ENCODE measurements at regions not wholly inside any gene's neighbourhood (a gene's known extent, or its start where the extent isn't known, plus 50 kb on each side); places are given as distances from the start of the nearest gene placed in this dataset.

DNA sequence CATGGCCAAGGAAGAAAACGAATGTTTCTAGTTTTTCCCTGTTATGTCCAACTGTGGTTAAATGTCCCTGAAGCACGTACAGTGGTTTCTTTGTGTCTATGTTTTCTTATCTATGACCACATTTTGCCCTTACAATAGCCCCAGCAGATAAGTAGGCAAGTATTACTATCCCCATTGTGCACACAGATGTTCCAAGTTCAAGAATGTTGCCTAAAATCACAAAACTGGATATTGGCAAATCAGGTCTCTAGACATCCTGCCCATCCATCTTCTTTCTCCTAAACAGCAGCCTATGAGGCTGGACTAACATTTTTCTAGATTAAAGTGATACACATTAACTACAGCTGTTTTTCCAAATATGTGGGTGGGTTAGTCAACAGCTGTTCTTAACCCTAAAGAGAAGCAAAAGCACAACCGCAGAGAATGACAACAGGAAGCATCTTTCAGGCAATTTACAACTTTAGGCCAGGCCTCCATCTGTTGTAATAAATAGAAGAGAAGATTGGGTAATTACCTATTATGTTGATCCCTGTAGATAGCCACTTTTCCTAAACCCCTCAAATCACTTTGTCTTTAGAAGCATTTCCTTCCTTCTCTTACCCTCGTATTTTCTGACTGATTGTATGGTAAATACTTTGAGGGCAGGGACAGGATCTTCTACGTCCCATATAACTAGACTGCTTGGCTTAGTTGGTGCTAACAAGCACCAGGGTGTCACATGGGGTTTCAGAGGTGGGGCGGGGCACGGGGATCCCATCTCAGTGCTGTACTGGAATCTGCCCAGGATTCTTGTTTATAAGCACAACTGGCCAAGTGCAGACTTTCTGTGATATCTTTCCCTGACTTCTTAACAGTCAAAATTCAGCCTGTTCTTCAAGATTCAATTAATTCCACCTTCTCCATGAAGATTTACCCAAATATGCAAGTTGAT, 132.1 kb upstream of the SETBP1 start:
- Histone ChIP-seq H3K27ac (ENCODE audit: low read length) (no peak overlapping the region), H3K27me3 (ENCODE audit: control insufficient read depth, insufficient read depth, low read length) (no peaks in the 10 kb centered on the region), H3K36me3 (ENCODE audit: control insufficient read depth, insufficient read depth, low read length) (no peaks in the 10 kb centered on the region), H3K4me1 (ENCODE audit: control insufficient read depth, insufficient read depth, low read length) (0 out of 2 replicates have a peak, but pooled peaks cover 1% of the 10 kb centered on the region), H3K9me3 (ENCODE audit: control insufficient read depth, insufficient read depth, low read length) (no peaks in the 10 kb centered on the region), H3K4me3 (ENCODE audit: low read length) (no peak overlapping the region)
- DNase-seq (ENCODE audit: low read depth, low spot score) = no peak
- WGBS (ENCODE audit: insufficient coverage, insufficient read length) = no CpG with 5 or more reads among the region's 7 CpGs

DNA sequence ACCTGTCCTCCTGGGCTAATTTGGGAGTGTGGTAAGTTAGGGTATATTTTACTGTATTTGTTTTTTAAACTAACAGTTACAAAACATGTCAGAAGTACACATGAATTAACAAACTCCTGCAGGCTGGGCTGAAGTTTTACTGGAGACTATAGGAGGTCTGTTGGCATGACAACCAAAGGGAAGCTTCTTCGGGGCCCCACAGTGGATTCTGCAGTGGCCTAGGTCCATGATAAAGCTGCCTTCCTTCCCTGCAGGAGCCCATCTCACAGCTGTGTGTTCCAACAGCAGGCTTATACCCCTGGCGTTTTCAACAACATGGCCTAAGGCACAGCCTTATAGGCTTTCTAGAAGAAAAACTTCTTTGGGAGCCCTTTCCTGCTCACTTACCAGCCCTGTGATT, 128.0 kb upstream of the SETBP1 start:
- Histone ChIP-seq H3K27ac (ENCODE audit: low read length) (no peak overlapping the region), H3K36me3 (ENCODE audit: control insufficient read depth, insufficient read depth, low read length) (no peaks in the 10 kb centered on the region), H3K4me1 (ENCODE audit: control insufficient read depth, insufficient read depth, low read length) (peaks cover 3% of the 10 kb centered on the region; the same call in 1 of the 2 replicates), H3K27me3 (ENCODE audit: control insufficient read depth, insufficient read depth, low read length) (no peaks in the 10 kb centered on the region), H3K9me3 (ENCODE audit: control insufficient read depth, insufficient read depth, low read length) (no peaks in the 10 kb centered on the region), H3K4me3 (ENCODE audit: low read length) (no peak overlapping the region)
- no CpG with 5 or more reads among the region's 2 CpGs for WGBS (ENCODE audit: insufficient coverage, insufficient read length)
- DNase-seq (ENCODE audit: low read depth, low spot score) = peak; percentile 9

DNA sequence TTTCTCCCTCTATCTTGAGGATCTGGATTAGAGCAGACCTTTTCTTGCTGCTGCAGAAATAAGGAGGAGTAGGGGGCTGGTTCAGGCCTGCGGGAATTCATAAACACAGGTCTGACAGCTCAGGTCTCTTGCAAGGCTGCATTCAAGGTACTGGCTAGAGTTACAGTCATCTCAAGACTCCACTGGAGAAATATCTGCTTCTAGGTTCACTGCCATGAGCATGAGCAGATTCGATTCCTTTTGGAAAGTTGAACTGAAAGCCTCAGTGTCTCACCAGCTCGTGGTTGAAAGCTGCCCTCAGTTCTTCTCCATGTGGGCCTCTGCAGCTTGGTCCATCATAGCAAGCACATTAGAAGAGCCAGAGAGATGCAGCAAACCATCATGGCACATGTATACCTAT, 124.4 kb upstream of the SETBP1 start:
- H3K4me3 ChIP-seq (ENCODE audit: low read length) = no peak overlapping the region
- H3K4me1 ChIP-seq (ENCODE audit: control insufficient read depth, insufficient read depth, low read length) = peaks cover 3% of the 10 kb centered on the region; the same call in 1 of the 2 replicates
- no peak overlapping the region for H3K27ac ChIP-seq (ENCODE audit: low read length)
- no peaks in the 10 kb centered on the region for H3K27me3 ChIP-seq (ENCODE audit: control insufficient read depth, insufficient read depth, low read length)
- no CpG with 5 or more reads among the region's 3 CpGs for WGBS (ENCODE audit: insufficient coverage, insufficient read length)
- no peaks in the 10 kb centered on the region for H3K36me3 ChIP-seq (ENCODE audit: control insufficient read depth, insufficient read depth, low read length)
- DNase-seq (ENCODE audit: low read depth, low spot score) = no peak
- no peaks in the 10 kb centered on the region for H3K9me3 ChIP-seq (ENCODE audit: control insufficient read depth, insufficient read depth, low read length)

DNA sequence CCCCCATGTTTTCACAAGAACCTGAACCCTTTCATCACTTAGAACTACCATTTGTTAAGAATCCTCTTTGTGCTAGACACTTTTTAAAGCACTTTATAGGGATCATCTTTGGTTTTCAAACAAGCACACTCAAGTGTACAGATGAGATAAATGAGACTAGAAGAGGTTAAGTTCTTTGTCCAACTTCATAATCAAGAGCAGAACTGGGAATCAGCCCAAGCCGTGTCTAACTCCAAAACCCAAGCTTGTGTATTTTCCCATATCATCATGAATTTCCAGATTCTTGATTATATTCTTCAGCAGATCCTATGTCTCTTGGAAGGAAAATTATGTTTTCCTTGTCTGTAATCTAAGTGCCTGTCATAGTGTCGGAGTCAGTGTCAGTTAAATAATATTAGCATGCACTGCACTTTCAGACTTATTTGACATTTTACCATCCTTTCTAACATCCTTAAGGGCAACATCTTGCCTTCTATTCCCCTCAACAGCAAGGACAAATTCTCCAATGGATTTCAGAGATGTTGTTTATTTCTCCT, 123.0 kb upstream of the SETBP1 start:
- no peaks in the 10 kb centered on the region for H3K27me3 ChIP-seq (ENCODE audit: control insufficient read depth, insufficient read depth, low read length)
- no peak overlapping the region for H3K4me3 ChIP-seq (ENCODE audit: low read length)
- H3K27ac ChIP-seq (ENCODE audit: low read length) = no peak overlapping the region
- H3K36me3 ChIP-seq (ENCODE audit: control insufficient read depth, insufficient read depth, low read length) = no peaks in the 10 kb centered on the region
- WGBS (ENCODE audit: insufficient coverage, insufficient read length) = no CpG with 5 or more reads among the region's 2 CpGs
- no peak for DNase-seq (ENCODE audit: low read depth, low spot score)
- H3K4me1 ChIP-seq (ENCODE audit: control insufficient read depth, insufficient read depth, low read length) = peaks cover 1% of the 10 kb centered on the region; the same call in 1 of the 2 replicates
- no peaks in the 10 kb centered on the region for H3K9me3 ChIP-seq (ENCODE audit: control insufficient read depth, insufficient read depth, low read length)

DNA sequence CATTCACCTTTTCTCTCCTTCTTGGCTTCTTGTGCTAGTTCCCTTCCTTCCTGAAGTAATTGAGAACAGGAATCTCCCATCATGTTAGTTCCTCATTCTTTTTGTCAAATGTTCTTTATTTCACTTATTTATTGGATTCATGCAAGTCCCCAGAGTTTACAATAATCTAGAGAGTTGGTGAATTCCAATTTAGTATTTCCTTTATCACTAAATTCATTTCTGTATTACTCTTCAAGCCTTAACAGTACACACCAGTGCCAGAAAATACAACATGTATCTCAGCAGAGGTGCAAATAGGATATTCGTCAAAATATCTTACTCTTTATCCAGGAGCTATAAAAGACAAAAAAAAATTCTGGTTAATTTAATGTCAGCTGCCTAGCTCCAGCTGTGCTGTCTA, 121.9 kb upstream of the SETBP1 start:
- no peak for DNase-seq (ENCODE audit: low read depth, low spot score)
- WGBS (ENCODE audit: insufficient coverage, insufficient read length) = no CpG with 5 or more reads among the region's 1 CpG
- peaks cover 1% of the 10 kb centered on the region; the same call in 1 of the 2 replicates for H3K4me1 ChIP-seq (ENCODE audit: control insufficient read depth, insufficient read depth, low read length)
- H3K9me3 ChIP-seq (ENCODE audit: control insufficient read depth, insufficient read depth, low read length) = no peaks in the 10 kb centered on the region
- H3K4me3 ChIP-seq (ENCODE audit: low read length) = no peak overlapping the region
- H3K36me3 ChIP-seq (ENCODE audit: control insufficient read depth, insufficient read depth, low read length) = no peaks in the 10 kb centered on the region
- no peaks in the 10 kb centered on the region for H3K27me3 ChIP-seq (ENCODE audit: control insufficient read depth, insufficient read depth, low read length)
- H3K27ac ChIP-seq (ENCODE audit: low read length) = no peak overlapping the region

DNA sequence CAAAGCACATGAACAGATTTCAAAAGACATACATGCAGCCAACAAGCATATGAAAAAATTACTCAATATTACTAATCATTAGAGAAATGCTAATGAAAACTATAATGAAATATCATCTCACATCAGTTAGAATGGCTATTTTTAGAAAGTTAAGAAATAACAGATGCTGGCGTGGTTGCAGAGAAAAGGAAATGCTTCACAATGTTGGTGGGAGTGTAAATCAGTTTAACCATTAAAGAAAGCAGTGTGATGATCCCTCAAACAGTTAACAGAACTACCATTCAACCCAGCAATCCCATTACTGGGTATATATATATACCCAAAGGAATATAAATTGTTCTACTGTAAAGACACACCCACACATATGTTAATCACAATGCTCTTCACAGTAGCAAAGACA, 117.7 kb upstream of the SETBP1 start:
- Histone ChIP-seq H3K36me3 (ENCODE audit: control insufficient read depth, insufficient read depth, low read length) (no peaks in the 10 kb centered on the region), H3K4me3 (ENCODE audit: low read length) (no peak overlapping the region), H3K4me1 (ENCODE audit: control insufficient read depth, insufficient read depth, low read length) (peaks cover 2% of the 10 kb centered on the region; the same call in 1 of the 2 replicates), H3K27me3 (ENCODE audit: control insufficient read depth, insufficient read depth, low read length) (no peaks in the 10 kb centered on the region), H3K27ac (ENCODE audit: low read length) (no peak overlapping the region), H3K9me3 (ENCODE audit: control insufficient read depth, insufficient read depth, low read length) (no peaks in the 10 kb centered on the region)
- WGBS (ENCODE audit: insufficient coverage, insufficient read length) = no CpG with 5 or more reads among the region's 1 CpG
- DNase-seq (ENCODE audit: low read depth, low spot score) = no peak

DNA sequence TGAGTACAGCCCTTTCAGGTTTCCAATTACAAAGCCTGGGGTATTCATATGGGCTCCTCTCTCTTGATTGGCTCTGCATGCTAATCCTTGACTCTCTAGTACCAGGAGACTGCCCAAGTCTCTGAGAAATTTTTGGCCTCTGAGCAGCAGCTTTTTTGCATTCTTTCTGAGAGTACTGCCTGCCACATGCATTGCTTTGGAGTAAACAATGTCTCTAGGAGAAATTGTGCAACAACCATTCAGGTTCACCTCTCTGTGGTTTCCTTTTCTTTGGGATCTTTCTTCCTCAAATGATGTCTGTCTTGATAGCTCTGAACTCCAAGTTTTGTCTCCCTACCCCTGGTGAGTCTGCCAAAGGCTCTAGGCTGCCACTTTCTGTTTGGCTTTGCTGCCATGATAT, 115.8 kb upstream of the SETBP1 start:
- no peak overlapping the region for H3K27ac ChIP-seq (ENCODE audit: low read length)
- H3K9me3 ChIP-seq (ENCODE audit: control insufficient read depth, insufficient read depth, low read length) = no peaks in the 10 kb centered on the region
- no peaks in the 10 kb centered on the region for H3K36me3 ChIP-seq (ENCODE audit: control insufficient read depth, insufficient read depth, low read length)
- DNase-seq (ENCODE audit: low read depth, low spot score) = no peak
- H3K4me3 ChIP-seq (ENCODE audit: low read length) = no peak overlapping the region
- H3K4me1 ChIP-seq (ENCODE audit: control insufficient read depth, insufficient read depth, low read length) = peaks cover 2% of the 10 kb centered on the region; the same call in 1 of the 2 replicates
- H3K27me3 ChIP-seq (ENCODE audit: control insufficient read depth, insufficient read depth, low read length) = no peaks in the 10 kb centered on the region

DNA sequence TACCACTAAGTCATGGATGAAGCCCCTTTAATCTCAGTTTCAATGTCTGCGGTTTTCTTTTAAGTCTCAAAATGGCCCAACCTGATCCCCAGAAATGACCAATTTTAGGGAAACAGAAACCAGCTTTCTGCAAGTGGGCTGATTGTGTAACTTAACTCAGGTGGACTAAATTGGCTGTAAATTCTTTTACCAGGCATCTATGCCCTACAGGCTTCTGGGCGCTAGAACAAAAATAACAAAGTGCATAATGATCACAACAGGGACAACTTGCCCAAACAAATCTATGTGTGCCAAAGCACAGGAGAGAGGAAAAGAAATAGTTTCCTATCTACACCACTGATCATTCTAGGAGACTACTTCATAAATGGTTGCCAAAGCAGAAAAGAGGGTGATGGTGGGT, 112.3 kb upstream of the SETBP1 start:
- no CpG with 5 or more reads among the region's 2 CpGs for WGBS (ENCODE audit: insufficient coverage, insufficient read length)
- no peak for DNase-seq (ENCODE audit: low read depth, low spot score)
- peaks cover 2% of the 10 kb centered on the region; the same call in 1 of the 2 replicates for H3K4me1 ChIP-seq (ENCODE audit: control insufficient read depth, insufficient read depth, low read length)

DNA sequence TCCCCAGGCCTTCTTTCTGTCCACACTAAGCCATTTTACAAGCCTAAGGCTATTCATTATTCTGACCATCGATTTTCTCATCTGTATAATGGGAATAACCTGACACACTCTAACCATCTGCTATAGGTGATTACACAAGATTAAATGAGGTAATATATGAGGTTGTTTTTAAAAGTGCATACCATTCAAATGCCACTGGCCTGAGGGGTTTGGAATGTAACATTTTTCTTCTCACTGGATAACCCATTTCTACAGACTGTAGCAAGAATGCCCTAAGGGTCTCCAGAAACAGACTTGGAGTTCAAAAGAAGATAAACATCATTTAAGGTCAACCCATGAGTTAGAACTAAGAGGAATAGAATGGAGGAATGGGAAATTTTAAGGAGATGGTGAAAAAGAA, 111.7 kb upstream of the SETBP1 start:
- no peak for DNase-seq (ENCODE audit: low read depth, low spot score)
- peaks cover 2% of the 10 kb centered on the region; the same call in 1 of the 2 replicates for H3K4me1 ChIP-seq (ENCODE audit: control insufficient read depth, insufficient read depth, low read length)
- no peaks in the 10 kb centered on the region for H3K36me3 ChIP-seq (ENCODE audit: control insufficient read depth, insufficient read depth, low read length)
- H3K4me3 ChIP-seq (ENCODE audit: low read length) = no peak overlapping the region
- WGBS (ENCODE audit: insufficient coverage, insufficient read length) = no CpG with 5 or more reads among the region's 1 CpG
- no peak overlapping the region for H3K27ac ChIP-seq (ENCODE audit: low read length)
- no peaks in the 10 kb centered on the region for H3K9me3 ChIP-seq (ENCODE audit: control insufficient read depth, insufficient read depth, low read length)
- H3K27me3 ChIP-seq (ENCODE audit: control insufficient read depth, insufficient read depth, low read length) = no peaks in the 10 kb centered on the region

More for the DNA sequence above, 112.3 kb upstream of the SETBP1 start:
- no peaks in the 10 kb centered on the region for H3K9me3 ChIP-seq (ENCODE audit: control insufficient read depth, insufficient read depth, low read length)
- H3K4me3 ChIP-seq (ENCODE audit: low read length) = no peak overlapping the region
- H3K27ac ChIP-seq (ENCODE audit: low read length) = no peak overlapping the region
- no peaks in the 10 kb centered on the region for H3K36me3 ChIP-seq (ENCODE audit: control insufficient read depth, insufficient read depth, low read length)
- H3K27me3 ChIP-seq (ENCODE audit: control insufficient read depth, insufficient read depth, low read length) = no peaks in the 10 kb centered on the region

DNA sequence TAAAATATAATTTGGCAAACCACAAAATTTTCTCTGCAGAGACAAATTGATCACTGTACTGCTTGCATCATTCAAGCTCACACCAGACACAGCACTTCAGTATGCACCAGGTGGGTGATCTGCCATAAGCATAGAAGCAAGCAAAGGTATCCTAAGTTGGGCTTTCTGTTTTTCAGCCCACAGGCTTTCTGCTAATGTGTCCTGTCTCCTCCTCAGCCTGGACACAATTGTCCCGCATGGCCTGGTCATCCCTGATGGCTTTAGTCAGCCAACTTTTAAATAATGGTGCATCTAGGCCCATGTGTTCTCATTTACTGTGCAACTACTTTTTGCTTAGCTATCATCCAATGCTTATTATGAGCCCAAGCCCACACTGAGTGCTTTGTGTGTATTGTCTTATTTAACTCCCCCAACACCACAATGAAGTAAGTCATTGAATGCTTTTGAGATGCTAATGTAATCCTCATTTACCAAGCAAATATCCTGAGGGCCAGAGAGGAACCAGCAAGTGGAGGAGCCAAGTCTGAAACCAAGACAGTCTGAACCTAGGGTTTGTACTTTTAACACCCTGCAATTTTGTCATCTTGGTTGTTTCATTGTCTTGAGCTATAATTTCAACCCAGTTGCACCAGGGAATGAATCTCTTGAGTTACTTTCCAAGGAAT, 111.2 kb upstream of the SETBP1 start:
- Histone ChIP-seq H3K4me3 (ENCODE audit: low read length) (no peak overlapping the region), H3K27ac (ENCODE audit: low read length) (no peak overlapping the region), H3K36me3 (ENCODE audit: control insufficient read depth, insufficient read depth, low read length) (no peaks in the 10 kb centered on the region), H3K4me1 (ENCODE audit: control insufficient read depth, insufficient read depth, low read length) (peaks cover 2% of the 10 kb centered on the region; the same call in 1 of the 2 replicates), H3K27me3 (ENCODE audit: control insufficient read depth, insufficient read depth, low read length) (no peaks in the 10 kb centered on the region), H3K9me3 (ENCODE audit: control insufficient read depth, insufficient read depth, low read length) (no peaks in the 10 kb centered on the region)
- WGBS (ENCODE audit: insufficient coverage, insufficient read length) = no CpG with 5 or more reads among the region's 1 CpG
- peak; percentile 7 for DNase-seq (ENCODE audit: low read depth, low spot score)
